ENCODE measurements at regions not wholly inside any gene's neighbourhood (a gene's known extent, or its start where the extent isn't known, plus 50 kb on each side); places are given as distances from the start of the nearest gene placed in this dataset.

DNA sequence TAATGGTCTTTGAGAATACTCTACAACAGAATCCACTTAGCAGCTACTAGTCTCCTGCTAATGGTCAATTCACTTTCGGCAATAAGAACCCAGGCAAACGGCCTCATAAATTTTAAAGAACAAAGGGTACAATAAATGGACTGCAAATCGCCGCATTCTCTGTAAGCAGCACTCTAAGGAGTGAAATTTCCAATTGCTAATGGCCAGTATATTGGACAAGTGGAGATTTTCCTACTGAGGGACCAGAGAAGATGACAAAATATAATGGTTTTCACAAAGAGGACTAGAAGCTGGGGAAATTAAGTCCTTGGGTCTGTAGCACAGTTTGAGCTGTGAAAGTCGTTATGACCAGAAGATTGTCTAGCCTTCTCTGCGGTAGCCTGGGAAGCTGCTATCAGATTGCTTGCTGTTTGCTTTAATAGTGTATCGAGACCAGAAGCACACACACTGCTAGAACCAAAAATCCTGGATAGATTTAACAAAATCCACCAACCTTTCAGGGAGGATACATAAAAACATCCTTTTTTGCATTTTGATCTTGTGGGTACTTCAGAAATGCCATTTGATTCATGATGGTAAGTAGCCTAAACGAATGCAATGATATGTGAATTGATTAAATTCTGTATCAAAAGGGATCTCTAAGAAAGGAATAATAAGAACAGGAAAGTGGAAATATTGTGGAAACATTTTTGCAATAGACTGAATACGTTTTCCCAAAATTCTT is 53.6 kb upstream of the ATP8B1 start:
- intact Hi-C loops (cut with micrococcal nuclease), result loop anchor here (10.0 kb wide), 1 partner anchor 222 kb away; no protein-coding TSS in a partner anchor
- Histone ChIP-seq H2BK5ac (ENCODE audit: low read depth, low read length, poor library complexity, severe bottlenecking) (no peak overlapping the region), H3K18ac (ENCODE audit: low read depth, low read length) (no peak overlapping the region), H4K20me1 (ENCODE audit: insufficient read depth, low read length) (no peaks in the 10 kb centered on the region), H2AK9ac (replicated peaks; ENCODE audit: low read depth, low read length, poor library complexity) (no peak overlapping the region), H3K4me2 (ENCODE audit: low read depth, low read length) (no peak overlapping the region), H3K27ac (ENCODE audit: insufficient read depth, low read length) (no peak overlapping the region), H4K8ac (ENCODE audit: low read depth in 2 of 2, low read length in 2 of 2) (no peak overlapping the region), H2BK120ac (ENCODE audit: low read depth, low read length) (no peak overlapping the region), H4K5ac (ENCODE audit: low read depth, low read length) (no peak overlapping the region), H2BK20ac (ENCODE audit: low read depth, low read length) (0 out of 2 replicates have a peak overlapping the region, but pooled peaks have one; percentile 6), H3K9ac (ENCODE audit: low read depth, low read length) (no peak overlapping the region), H3K36me3 (ENCODE audit: control insufficient read depth, insufficient read depth, low read length) (no peaks in the 10 kb centered on the region), H3K9me1 (ENCODE audit: insufficient read depth, low read length) (no peaks in the 10 kb centered on the region), H3K56ac (ENCODE audit: extremely low read depth, insufficient read depth, low read length) (no peak overlapping the region), H3K79me1 (ENCODE audit: low read depth in 1 of 2, low read length in 2 of 2) (no peaks in the 10 kb centered on the region), H2AK5ac (ENCODE audit: low read depth, low read length) (no peak overlapping the region), H3K23ac (ENCODE audit: low read depth, low read length) (no peak overlapping the region), H3K9me3 (ENCODE audit: control insufficient read depth, insufficient read depth, low read length) (no peaks in the 10 kb centered on the region), H3K4me3 (ENCODE audit: insufficient read depth, low read depth, low read length) (no peak overlapping the region), H2BK15ac (ENCODE audit: low read depth, low read length) (no peak overlapping the region), H2AFZ (replicated peaks; ENCODE audit: low read length, poor library complexity) (no peak overlapping the region), H3K4ac (ENCODE audit: low read depth, low read length) (no peak overlapping the region), H3K4me1 (ENCODE audit: control insufficient read depth, insufficient read depth, low read length) (no peaks in the 10 kb centered on the region), H4K91ac (ENCODE audit: insufficient read depth, low read depth, low read length) (no peak overlapping the region), H3K14ac (replicated peaks; ENCODE audit: low read depth, low read length) (no peak overlapping the region), H3K27me3 (ENCODE audit: control insufficient read depth, insufficient read depth, low read length) (no peaks in the 10 kb centered on the region)
- no peak for TF ChIP-seq MAZ (IDR thresholded peaks at IDR 0.05; ENCODE audit: borderline replicate concordance, low read depth, low read length)
- TF ChIP-seq RAD21 (IDR thresholded peaks at IDR 0.05; ENCODE audit: low read length), result no peak
- TF ChIP-seq CHD1 (IDR thresholded peaks at IDR 0.05; ENCODE audit: low read depth, low read length), result no peak
- no peak for TF ChIP-seq MXI1 (IDR thresholded peaks at IDR 0.05; ENCODE audit: borderline replicate concordance, low read depth, low read length)
- TF ChIP-seq, protein P1, sequence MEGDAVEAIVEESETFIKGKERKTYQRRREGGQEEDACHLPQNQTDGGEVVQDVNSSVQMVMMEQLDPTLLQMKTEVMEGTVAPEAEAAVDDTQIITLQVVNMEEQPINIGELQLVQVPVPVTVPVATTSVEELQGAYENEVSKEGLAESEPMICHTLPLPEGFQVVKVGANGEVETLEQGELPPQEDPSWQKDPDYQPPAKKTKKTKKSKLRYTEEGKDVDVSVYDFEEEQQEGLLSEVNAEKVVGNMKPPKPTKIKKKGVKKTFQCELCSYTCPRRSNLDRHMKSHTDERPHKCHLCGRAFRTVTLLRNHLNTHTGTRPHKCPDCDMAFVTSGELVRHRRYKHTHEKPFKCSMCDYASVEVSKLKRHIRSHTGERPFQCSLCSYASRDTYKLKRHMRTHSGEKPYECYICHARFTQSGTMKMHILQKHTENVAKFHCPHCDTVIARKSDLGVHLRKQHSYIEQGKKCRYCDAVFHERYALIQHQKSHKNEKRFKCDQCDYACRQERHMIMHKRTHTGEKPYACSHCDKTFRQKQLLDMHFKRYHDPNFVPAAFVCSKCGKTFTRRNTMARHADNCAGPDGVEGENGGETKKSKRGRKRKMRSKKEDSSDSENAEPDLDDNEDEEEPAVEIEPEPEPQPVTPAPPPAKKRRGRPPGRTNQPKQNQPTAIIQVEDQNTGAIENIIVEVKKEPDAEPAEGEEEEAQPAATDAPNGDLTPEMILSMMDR (conservative IDR thresholded peaks at IDR 0.05; ENCODE audit: low read depth, low read length), result no peak
- TF ChIP-seq RFX5 (IDR thresholded peaks at IDR 0.05; ENCODE audit: low read depth, low read length), result no peak
- no peak for TF ChIP-seq SMC3 (IDR thresholded peaks at IDR 0.05; ENCODE audit: low read depth, low read length)
- no peak for TF ChIP-seq CEBPB (IDR thresholded peaks at IDR 0.05; ENCODE audit: low read depth, low read length)
- TF ChIP-seq, protein P2, sequence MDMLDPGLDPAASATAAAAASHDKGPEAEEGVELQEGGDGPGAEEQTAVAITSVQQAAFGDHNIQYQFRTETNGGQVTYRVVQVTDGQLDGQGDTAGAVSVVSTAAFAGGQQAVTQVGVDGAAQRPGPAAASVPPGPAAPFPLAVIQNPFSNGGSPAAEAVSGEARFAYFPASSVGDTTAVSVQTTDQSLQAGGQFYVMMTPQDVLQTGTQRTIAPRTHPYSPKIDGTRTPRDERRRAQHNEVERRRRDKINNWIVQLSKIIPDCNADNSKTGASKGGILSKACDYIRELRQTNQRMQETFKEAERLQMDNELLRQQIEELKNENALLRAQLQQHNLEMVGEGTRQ (IDR thresholded peaks at IDR 0.05; ENCODE audit: low read depth, low read length), result no peak
- TF ChIP-seq MAFK (IDR thresholded peaks at IDR 0.05; ENCODE audit: low read depth, low read length), result no peak
- TF ChIP-seq, protein P3, sequence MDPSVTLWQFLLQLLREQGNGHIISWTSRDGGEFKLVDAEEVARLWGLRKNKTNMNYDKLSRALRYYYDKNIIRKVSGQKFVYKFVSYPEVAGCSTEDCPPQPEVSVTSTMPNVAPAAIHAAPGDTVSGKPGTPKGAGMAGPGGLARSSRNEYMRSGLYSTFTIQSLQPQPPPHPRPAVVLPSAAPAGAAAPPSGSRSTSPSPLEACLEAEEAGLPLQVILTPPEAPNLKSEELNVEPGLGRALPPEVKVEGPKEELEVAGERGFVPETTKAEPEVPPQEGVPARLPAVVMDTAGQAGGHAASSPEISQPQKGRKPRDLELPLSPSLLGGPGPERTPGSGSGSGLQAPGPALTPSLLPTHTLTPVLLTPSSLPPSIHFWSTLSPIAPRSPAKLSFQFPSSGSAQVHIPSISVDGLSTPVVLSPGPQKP (IDR thresholded peaks at IDR 0.05; ENCODE audit: borderline replicate concordance, low read depth, low read length), result no peak
- no peak for TF ChIP-seq BHLHE40 (IDR thresholded peaks at IDR 0.05; ENCODE audit: low read depth, low read length)
- no peak for TF ChIP-seq NFE2L2 (IDR thresholded peaks at IDR 0.05; ENCODE audit: low read depth, low read length)
- TF ChIP-seq POLR2A (IDR thresholded peaks at IDR 0.05; ENCODE audit: low read depth, low read length), result no peak
- TF ChIP-seq RCOR1 (IDR thresholded peaks at IDR 0.05; ENCODE audit: insufficient replicate concordance, low read length), result no peak
- no peak for TF ChIP-seq FOS (IDR thresholded peaks at IDR 0.05; ENCODE audit: low read depth, low read length)
- in situ Hi-C loops (cut with MboI; ENCODE audit: low sequenced_read_pairs), result no loop called here
- WGBS, 2 experiments (ENCODE audit: extremely low coverage in 2 of 2, insufficient read length in 1 of 2), result 79% methylated on average over 2 of the region's 9 CpGs; no CpG with 5 or more reads in 1 of the 2 experiments
- ChIA-PET CTCF (no interaction called here), POLR2A (ENCODE audit: unreplicated experiment) (interaction anchor here (0.5 kb wide), 1 partner anchor 80 kb away, joined by 4 read pairs; no protein-coding TSS in a partner anchor)
- ATAC-seq (ENCODE audit: low read depth) (no peak), DNase-seq (no peak)
- BruUV-seq (replicated peaks), result no TSS peak
- dilution Hi-C loops (cut with HindIII; ENCODE audit: low sequenced_read_pairs, unreplicated experiment), result no loop called here

All from IMR-90 (cell line).